ENCODE measurements at regions not wholly inside any gene's neighbourhood (a gene's known extent, or its start where the extent isn't known, plus 50 kb on each side); places are given as distances from the start of the nearest gene placed in this dataset.
A peak's percentile ranks its signal among the peaks of the same experiment; 100 is the strongest.

DNA sequence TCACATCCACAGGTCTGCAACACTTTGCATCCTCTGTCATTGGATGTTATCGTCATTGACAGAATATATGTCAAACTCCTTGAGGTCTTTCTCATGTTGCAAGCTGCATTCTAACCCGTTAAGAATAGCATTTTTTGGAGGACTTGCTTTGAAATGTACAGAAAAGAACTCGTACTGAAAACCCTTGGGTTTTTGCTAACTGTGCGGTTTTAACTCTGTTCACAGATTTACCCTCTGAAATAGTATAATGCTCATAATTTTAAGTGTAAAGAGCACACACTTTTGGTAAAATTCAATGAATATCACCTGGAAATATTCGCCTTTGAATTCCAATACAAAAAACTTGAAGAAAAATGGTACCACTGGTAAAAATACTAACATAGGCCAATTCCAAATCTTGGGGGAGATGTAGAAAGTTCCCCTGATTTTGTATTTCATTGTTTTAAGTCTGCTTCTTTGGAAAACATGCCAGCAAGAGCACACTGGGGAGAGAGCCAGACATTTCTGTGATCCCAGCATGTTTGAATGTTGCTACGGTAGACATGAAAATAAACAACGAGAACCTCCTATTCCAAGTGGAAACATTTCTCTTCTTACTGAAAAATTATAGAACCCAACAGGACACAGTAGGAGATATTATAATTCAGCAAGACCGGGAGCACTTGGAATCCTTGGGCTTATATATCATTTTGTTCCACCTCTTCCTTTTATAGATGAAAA is 446.0 kb downstream of the AEBP2 start:
- Mint-ChIP-seq H3K27ac (no peak overlapping the region), H3K36me3 (no peaks in the 10 kb centered on the region), H3K27me3 (peaks cover 3 to 14% of the 10 kb centered on the region in 2 donors), H3K9me3 (no peaks in the 10 kb centered on the region), H3K4me3 (no peak overlapping the region), H3K4me1 (ENCODE audit: low read depth in 2 of 2) (no peaks in the 10 kb centered on the region)
- ATAC-seq (no peak), DNase-seq (ENCODE audit: low spot score) (no peak)

DNA sequence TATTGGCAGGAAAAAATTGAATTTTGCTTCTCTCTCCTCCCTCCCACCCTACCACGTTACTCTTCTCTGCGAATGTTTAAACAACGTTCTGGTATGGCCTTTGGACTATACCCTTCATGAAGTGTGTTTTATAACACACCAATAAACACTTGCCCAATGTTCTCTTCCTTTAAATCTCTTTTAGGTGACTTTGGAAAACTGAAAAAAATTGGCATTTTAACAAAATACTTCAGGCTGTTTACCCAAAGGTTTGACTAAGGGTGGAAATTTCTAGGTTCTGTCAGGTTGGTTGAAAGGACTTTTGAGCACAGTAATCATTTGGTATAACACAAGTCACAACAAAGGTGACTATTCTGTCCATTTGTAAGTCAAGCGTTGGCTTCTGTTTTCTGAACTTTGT is 446.8 kb downstream of the AEBP2 start:
- Mint-ChIP-seq H3K36me3 (no peaks in the 10 kb centered on the region), H3K4me3 (no peak overlapping the region), H3K9me3 (no peaks in the 10 kb centered on the region), H3K4me1 (ENCODE audit: low read depth in 2 of 2) (no peaks in the 10 kb centered on the region), H3K27ac (no peak overlapping the region), H3K27me3 (peaks cover 0 to 8% of the 10 kb centered on the region in 2 donors)
- ATAC-seq (no peak), DNase-seq (ENCODE audit: low spot score) (no peak)

DNA sequence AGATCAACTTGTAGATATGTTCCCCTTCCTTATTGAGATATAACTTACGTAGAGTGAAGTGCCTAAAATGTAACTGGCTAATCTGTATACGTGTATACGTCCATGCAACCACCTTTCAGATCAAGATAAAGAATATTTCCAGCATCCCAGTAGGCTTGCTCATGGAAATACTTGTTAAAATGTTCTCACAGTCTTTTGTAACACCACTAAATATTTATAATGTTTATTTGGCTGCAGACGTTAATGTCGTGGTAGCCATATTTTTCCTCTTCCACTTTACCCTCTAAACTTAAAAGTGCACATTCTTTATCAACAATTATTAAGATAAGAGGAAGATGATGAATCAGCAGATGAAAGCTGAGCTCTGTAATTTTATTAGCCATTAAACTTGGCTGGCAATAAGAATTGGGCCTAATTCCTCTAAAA is 447.4 kb downstream of the AEBP2 start:
- Mint-ChIP-seq H3K36me3 (no peaks in the 10 kb centered on the region), H3K4me1 (ENCODE audit: low read depth in 2 of 2) (no peaks in the 10 kb centered on the region), H3K27me3 (peaks cover 0 to 6% of the 10 kb centered on the region in 2 donors), H3K9me3 (no peaks in the 10 kb centered on the region), H3K27ac (no peak overlapping the region), H3K4me3 (no peak overlapping the region)
- DNase-seq (ENCODE audit: low spot score) (no peak), ATAC-seq (no peak)

DNA sequence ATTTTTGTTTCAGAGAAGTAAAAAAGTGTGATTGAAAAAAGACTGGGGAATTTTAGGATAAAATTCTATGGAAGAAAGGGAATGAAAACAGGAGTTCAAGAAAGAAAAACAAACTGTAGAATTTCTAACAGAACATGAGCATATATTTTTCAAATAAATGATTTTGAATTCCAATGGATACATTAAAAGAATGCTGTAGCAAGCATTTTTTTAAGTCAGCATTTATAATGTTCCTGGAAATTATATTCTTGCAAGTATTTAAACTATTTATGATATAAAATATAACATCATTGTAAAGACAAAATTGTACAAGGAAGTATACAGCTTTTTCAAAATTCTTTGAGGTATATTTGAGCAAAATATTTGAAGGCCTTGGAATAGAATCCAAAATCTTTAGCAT is 450.7 kb downstream of the AEBP2 start:
- ATAC-seq (no peak), DNase-seq (ENCODE audit: low spot score) (no peak)
- Mint-ChIP-seq H3K27ac (no peak overlapping the region), H3K36me3 (no peaks in the 10 kb centered on the region), H3K9me3 (no peaks in the 10 kb centered on the region), H3K27me3 (peaks cover 0 to 2% of the 10 kb centered on the region in 2 donors), H3K4me3 (no peak overlapping the region), H3K4me1 (ENCODE audit: low read depth in 2 of 2) (peaks cover 2 to 9% of the 10 kb centered on the region in 2 donors)

DNA sequence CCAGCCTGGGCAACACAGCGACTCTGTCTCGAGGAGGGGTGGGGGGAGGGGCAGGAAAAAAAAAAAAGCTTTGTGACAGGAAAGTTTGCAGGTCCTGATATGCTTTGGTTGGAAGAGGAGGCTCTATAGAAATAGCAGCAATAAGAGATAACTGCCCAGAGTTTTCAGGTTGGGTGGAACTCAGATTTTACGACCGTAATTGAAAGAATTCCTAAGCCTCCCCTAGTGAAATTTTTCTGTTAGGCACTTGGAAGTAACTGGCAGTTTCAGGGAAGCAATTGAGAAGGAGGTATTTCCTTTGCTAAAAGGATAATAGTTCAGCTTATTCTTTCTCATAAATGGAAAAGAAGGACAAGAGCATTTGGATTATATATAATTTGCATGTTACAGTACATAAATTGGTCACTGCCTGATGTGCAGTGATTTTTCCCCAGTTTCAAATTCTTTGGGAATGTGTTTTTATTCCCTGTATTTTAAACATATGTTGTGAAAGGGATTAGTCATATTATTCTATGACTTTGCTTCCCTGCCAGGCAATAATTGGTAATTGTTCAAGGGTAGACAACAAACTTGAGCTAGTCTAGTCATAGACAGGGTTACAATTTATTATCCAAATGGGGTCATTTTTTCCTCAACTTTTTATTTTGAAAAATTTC is 452.8 kb downstream of the AEBP2 start:
- ATAC-seq: no peak
- Mint-ChIP-seq H3K4me1 (ENCODE audit: low read depth in 2 of 2) (peaks cover 2 to 9% of the 10 kb centered on the region in 2 donors), H3K27me3 (peaks cover 4 to 6% of the 10 kb centered on the region in 2 donors), H3K9me3 (no peaks in the 10 kb centered on the region), H3K36me3 (no peaks in the 10 kb centered on the region), H3K4me3 (no peak overlapping the region), H3K27ac (no peak overlapping the region)
- no peak for DNase-seq (ENCODE audit: low spot score)

DNA sequence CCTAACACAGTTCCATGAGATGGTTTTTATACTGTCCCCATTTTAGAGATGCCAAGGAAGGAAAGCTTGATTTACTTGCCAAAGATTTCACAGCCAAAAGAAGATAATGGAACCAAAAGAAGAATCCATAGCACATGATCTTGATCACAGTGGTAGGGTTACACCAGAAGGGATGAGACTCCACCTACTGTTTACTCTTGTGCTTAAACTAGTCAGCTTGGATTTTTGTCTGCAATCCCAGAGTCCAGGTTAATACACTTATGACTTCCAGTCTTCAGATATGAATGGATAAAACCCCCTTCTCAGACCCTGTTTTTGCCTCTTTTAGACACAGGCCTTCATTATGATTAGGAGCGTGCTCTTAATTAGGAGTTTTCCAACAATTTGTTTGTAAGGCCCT is 454.2 kb downstream of the AEBP2 start:
- H3K4me1 Mint-ChIP-seq (ENCODE audit: low read depth in 2 of 2): peaks cover 2 to 9% of the 10 kb centered on the region in 2 donors
- H3K4me3 Mint-ChIP-seq: no peak overlapping the region
- no peak overlapping the region for H3K27ac Mint-ChIP-seq
- no peaks in the 10 kb centered on the region for H3K36me3 Mint-ChIP-seq
- ATAC-seq (no peak), DNase-seq (ENCODE audit: low spot score) (no peak)
- peaks cover 4 to 6% of the 10 kb centered on the region in 2 donors for H3K27me3 Mint-ChIP-seq
- H3K9me3 Mint-ChIP-seq: no peaks in the 10 kb centered on the region

DNA sequence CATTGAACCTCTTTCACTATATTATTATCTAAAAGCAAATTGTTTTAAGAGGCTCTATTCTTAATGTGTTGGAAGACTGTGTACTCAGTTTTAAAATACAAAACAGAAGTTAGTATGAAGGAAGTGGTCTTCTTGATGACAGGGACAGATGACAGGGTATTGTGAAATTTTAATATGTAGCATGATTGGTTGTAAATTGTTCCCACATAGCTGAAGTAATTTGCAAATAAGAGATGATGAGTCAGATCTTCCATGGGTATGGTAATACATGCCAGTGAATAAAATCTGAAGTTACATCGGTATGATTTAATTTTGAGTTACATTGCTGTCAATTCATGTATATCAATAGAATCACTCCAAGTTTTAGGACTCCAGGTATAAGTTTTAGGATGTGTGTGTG is 454.8 kb downstream of the AEBP2 start:
- peak; percentile 55 to 60 for ATAC-seq

DNA sequence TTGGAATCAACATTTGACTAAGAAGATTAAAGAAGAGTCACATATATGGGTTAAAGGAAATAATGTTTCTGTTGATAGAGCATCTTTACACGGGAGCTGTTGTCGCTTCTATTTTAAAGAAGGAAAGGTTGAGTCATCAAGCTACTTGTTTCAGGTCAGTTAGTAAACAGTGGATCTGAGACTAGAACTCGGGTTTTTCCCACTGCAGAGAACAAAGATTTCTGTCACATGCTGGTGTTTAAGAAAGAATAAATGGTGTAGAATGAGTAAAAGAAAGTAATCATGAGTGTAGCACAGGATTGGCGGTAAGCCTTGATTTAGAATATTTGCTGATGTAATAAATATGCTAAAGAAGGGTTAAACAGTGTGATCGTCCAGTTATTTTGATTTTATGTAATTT is 455.5 kb downstream of the AEBP2 start:
- ATAC-seq (peak in 1 of 2 donors; percentile 71), DNase-seq (ENCODE audit: low spot score) (no peak)
- Mint-ChIP-seq H3K4me1 (ENCODE audit: low read depth in 2 of 2) (peaks cover 2 to 9% of the 10 kb centered on the region in 2 donors), H3K27ac (peak overlapping the region; percentile 21 to 55), H3K4me3 (no peak overlapping the region), H3K27me3 (peaks cover 4 to 6% of the 10 kb centered on the region in 2 donors), H3K36me3 (no peaks in the 10 kb centered on the region), H3K9me3 (no peaks in the 10 kb centered on the region)

More for the DNA sequence above, 454.8 kb downstream of the AEBP2 start:
- Mint-ChIP-seq H3K36me3 (no peaks in the 10 kb centered on the region), H3K9me3 (no peaks in the 10 kb centered on the region), H3K27me3 (peaks cover 4 to 6% of the 10 kb centered on the region in 2 donors), H3K4me1 (ENCODE audit: low read depth in 2 of 2) (peaks cover 2 to 9% of the 10 kb centered on the region in 2 donors), H3K4me3 (peak overlapping the region; percentile 36), H3K27ac (peak overlapping the region; percentile 21 to 55)
- DNase-seq (ENCODE audit: low spot score): no peak

DNA sequence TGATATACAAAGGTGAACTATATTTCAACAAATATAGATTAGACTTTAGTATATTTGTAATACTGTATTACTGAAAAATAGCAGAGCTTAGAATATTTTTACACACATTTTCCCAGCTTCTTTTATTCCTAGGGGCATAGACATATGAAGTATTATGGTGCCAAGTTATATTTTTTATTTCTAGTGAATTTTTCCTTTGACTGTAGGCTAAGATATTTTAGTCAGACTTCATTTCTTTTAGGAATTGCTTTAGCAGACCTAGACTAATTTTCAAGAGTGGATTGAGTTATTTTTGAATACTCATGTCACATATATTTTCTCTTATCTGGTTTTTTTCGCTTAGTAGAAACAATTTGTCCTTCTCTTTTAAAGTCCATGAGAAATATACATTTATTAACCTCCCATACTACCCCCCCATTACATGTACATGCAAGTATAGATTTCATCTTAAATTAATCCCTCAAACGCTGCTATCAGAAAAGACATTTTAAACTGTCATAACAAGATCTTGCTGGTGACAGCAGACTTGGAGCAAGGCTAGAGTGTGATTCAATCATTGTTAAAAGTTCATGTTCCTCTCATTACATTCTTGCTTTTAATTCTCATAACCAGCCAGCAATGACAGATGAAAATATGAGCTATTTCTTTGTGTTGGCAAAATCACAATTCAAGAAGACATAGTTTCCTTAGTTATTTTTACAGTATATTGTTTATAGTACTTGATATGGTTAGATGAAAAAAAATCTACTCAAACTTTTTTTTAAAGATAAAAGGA is 456.1 kb downstream of the AEBP2 start:
- peaks cover 4 to 6% of the 10 kb centered on the region in 2 donors for H3K27me3 Mint-ChIP-seq
- DNase-seq (ENCODE audit: low spot score): no peak
- H3K36me3 Mint-ChIP-seq: no peaks in the 10 kb centered on the region
- H3K9me3 Mint-ChIP-seq: no peaks in the 10 kb centered on the region
- H3K27ac Mint-ChIP-seq: no peak overlapping the region
- H3K4me1 Mint-ChIP-seq (ENCODE audit: low read depth in 2 of 2): peaks cover 2 to 9% of the 10 kb centered on the region in 2 donors
- ATAC-seq: no peak
- H3K4me3 Mint-ChIP-seq: no peak overlapping the region

DNA sequence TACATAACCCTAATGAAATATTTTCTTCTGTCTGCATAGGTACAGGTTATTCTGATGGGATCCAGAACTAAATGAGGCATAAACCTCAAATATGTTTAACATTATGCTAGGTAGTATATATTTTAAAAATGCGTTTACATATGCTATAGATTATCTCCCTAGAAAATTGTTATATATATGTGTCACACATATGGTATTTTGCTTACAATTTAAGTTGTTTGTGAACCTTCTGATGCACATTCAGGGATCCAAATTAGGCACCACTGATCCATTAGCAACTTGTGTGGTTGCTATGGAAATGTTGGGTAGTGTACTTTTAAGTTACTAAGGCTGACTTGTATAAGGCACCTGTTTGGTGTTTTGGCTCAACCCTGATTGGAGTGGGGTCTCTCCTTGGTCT is 456.7 kb downstream of the AEBP2 start:
- H3K36me3 Mint-ChIP-seq: no peaks in the 10 kb centered on the region
- H3K27me3 Mint-ChIP-seq: peaks cover 4 to 6% of the 10 kb centered on the region in 2 donors
- no peak for DNase-seq (ENCODE audit: low spot score)
- no peak overlapping the region for H3K4me3 Mint-ChIP-seq
- no peak overlapping the region for H3K27ac Mint-ChIP-seq
- ATAC-seq: no peak
- no peaks in the 10 kb centered on the region for H3K9me3 Mint-ChIP-seq
- peaks cover 2 to 9% of the 10 kb centered on the region in 2 donors for H3K4me1 Mint-ChIP-seq (ENCODE audit: low read depth in 2 of 2)

DNA sequence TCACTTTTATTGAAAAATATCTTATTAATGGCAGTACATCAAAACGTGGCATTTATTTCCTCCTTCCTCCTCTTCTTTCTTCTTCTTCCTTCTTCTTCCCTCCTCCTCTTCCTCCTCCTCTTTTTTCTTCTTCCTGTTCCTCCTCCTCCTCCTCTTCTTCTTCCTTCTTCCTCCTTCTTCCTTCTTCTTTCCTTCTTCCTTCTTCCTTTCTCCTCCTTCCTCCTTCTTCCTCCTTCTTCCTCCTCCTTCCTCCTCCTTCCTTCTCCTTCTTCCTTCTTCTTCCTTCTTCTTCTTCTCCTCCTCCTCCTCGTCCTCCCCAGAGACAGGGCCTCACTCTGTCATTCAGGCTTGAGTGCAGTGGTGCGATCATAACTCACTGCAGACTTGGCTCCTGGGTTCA is 457.2 kb downstream of the AEBP2 start:
- Mint-ChIP-seq H3K36me3 (no peaks in the 10 kb centered on the region), H3K9me3 (no peaks in the 10 kb centered on the region), H3K27ac (no peak overlapping the region), H3K4me3 (no peak overlapping the region), H3K27me3 (peaks cover 4 to 6% of the 10 kb centered on the region in 2 donors), H3K4me1 (ENCODE audit: low read depth in 2 of 2) (peaks cover 2 to 9% of the 10 kb centered on the region in 2 donors)
- DNase-seq (ENCODE audit: low spot score): no peak
- no peak for ATAC-seq

DNA sequence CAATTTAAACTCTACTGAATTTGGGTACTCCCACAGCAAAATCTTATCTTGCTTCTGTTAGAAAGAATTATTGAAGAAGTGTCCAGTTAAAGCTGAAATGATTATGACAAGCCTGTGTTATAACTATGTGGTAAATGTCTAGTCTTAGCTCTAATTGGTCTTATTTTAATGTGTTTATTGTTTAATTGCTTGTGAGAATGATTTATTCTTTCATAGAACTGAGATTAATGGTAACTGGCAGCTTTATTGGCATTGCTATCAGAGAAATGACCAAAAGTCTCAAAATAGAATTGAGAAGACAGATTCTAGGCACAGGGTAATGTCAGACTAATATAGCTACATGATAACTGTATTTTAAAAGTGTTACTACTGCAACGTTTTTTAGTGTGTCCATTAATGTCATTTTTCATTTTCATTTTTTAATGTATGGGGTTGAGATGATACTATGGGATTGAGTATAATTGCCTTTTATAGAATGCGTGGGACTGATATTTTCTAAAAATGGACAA is 458.7 kb downstream of the AEBP2 start:
- Mint-ChIP-seq H3K27me3 (peaks cover 4 to 6% of the 10 kb centered on the region in 2 donors), H3K9me3 (no peaks in the 10 kb centered on the region), H3K27ac (no peak overlapping the region), H3K4me3 (no peak overlapping the region), H3K4me1 (ENCODE audit: low read depth in 2 of 2) (peaks cover 2 to 9% of the 10 kb centered on the region in 2 donors), H3K36me3 (no peaks in the 10 kb centered on the region)
- DNase-seq (ENCODE audit: low spot score): no peak
- ATAC-seq: no peak

DNA sequence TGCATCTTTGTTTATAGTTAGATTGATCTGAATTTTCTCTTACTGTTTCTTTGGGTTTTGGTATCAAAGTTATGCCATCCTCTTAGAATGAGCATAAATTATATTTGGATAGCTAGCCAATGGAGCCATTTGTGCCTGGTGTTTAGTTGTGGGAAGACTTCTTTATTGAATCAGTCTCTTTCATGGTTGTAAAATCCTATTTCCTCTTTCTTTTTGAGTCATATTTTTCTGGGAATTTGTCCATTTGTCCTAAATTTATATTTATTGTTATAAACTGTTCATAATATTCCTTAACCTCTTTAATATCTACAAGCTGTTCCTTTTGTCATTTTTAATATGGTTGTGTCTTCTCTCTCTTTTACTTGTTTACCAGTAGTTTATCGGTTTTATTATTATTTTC is 462.5 kb downstream of the AEBP2 start:
- DNase-seq (ENCODE audit: low spot score) (no peak), ATAC-seq (no peak)
- H3K4me3 Mint-ChIP-seq: no peak overlapping the region
- no peaks in the 10 kb centered on the region for H3K36me3 Mint-ChIP-seq
- H3K27ac Mint-ChIP-seq: no peak overlapping the region
- H3K4me1 Mint-ChIP-seq (ENCODE audit: low read depth in 2 of 2): no peaks in the 10 kb centered on the region
- H3K9me3 Mint-ChIP-seq: no peaks in the 10 kb centered on the region
- H3K27me3 Mint-ChIP-seq: peaks cover 0 to 2% of the 10 kb centered on the region in 2 donors

DNA sequence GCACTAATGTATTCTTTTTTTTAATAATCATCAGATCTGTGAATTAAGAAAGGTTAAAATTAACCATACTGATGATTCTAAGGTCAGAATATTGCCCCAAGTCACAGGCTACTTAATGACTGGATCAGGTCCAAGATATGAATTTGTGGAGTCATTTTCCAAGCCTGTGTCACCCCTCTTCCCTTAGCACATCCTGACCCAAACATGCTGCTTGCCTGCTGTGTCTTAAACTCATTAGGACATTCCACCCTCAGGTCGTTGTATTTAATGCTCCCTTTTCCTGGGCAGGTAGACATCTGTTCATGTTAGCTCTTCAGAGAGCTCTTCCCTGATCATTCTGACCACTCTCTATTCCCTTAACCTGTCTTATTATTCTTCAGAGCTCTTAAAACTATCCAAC is 463.5 kb upstream of the PDE3A start:
- H3K27ac Mint-ChIP-seq: no peak overlapping the region
- H3K4me1 Mint-ChIP-seq (ENCODE audit: low read depth in 2 of 2): no peaks in the 10 kb centered on the region
- H3K4me3 Mint-ChIP-seq: no peak overlapping the region
- no peaks in the 10 kb centered on the region for H3K36me3 Mint-ChIP-seq
- no peaks in the 10 kb centered on the region for H3K27me3 Mint-ChIP-seq
- no peaks in the 10 kb centered on the region for H3K9me3 Mint-ChIP-seq
- ATAC-seq: no peak
- no peak for DNase-seq (ENCODE audit: low spot score)
